Mononuclear cell (primary cell): ENCODE measurements at regions not wholly inside any gene's neighbourhood (a gene's known extent, or its start where the extent isn't known, plus 50 kb on each side); places are given as distances from the start of the nearest gene placed in this dataset.

Experiments used
- H3K27me3 ChIP-seq: 2 replicates; pipeline ENCODE4 v1.6.0; 2011; ENCODE audit warnings: low read length, control low read depth; ENCODE audit not compliant: insufficient read depth
- H3K4me1 ChIP-seq: 2 replicates; pipeline ENCODE4 v1.5.1; 2011; ENCODE audit warnings: mild to moderate bottlenecking, low read length, control low read depth; ENCODE audit not compliant: insufficient read depth
- H3K4me3 ChIP-seq: 2 replicates; pipeline ENCODE4 v1.5.1; 2011; ENCODE audit warnings: mild to moderate bottlenecking, low read length, moderate library complexity
- H3K9me3 ChIP-seq: 2 replicates; pipeline ENCODE4 v1.5.1; 2011; ENCODE audit warnings: low read depth, mild to moderate bottlenecking, control low read depth, low read length

GRCh38 chr10:107913317-107914294, 749.1 kb upstream of the SORCS1 start:
- H3K4me3 ChIP-seq, result no peak overlapping the region
- H3K4me1 ChIP-seq, result no peaks in the 10 kb centered on the region
- H3K9me3 ChIP-seq, result no peaks in the 10 kb centered on the region
- H3K27me3 ChIP-seq, result peaks cover 20% of the 10 kb centered on the region

DNA sequence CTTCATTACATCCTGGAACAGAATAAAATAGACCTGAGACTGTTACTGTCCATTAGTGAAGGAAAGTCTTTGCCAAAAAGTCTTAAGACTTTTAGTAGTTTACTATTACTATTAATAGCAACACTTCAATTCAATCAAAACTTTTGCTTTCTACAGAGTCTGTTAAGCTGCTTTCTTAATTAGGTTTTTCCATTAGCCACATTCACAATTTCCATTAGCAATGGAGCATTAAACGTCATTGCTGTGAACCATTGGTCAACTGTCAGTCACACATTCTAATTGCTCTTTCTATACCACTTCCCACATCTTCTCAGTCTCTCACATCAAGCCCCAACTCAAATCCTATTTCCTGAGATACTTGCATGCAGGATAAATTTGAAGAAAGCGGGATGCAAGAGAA, 736.6 kb upstream of the SORCS1 start:
- Histone ChIP-seq H3K4me1 (no peaks in the 10 kb centered on the region), H3K4me3 (no peak overlapping the region), H3K9me3 (no peaks in the 10 kb centered on the region), H3K27me3 (no peaks in the 10 kb centered on the region)

- no peak overlapping the region for H3K4me3 ChIP-seq
- H3K4me1 ChIP-seq, result no peaks in the 10 kb centered on the region
- no peaks in the 10 kb centered on the region for H3K9me3 ChIP-seq
- no peaks in the 10 kb centered on the region for H3K27me3 ChIP-seq
Measured at GRCh38 chr10:107900131-107900530, 735.6 kb upstream of the SORCS1 start.

GRCh38 chr10:107899502-107900062, 735.1 kb upstream of the SORCS1 start:
- H3K27me3 ChIP-seq, result no peaks in the 10 kb centered on the region
- no peaks in the 10 kb centered on the region for H3K4me1 ChIP-seq
- no peaks in the 10 kb centered on the region for H3K9me3 ChIP-seq
- H3K4me3 ChIP-seq, result no peak overlapping the region

DNA sequence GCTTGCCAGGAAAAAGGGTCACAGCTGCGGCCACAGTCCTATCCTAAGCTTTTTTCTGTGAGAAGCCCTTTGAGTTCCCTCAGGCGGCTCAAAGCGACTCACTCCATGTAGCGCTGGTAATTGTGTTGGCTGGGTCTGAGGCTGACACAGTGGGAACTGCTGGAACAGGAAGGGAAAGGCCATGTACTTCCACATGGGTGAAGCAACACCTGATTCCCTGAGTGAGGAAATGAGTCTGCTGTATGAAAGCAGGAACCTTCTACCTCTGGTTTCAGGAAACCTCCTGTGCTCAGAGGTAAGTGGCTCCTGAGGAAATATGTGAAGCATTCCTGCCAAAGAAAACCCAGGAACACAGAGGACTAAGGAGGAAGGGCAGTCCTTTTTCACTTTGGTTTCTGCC, 734.6 kb upstream of the SORCS1 start:
- Histone ChIP-seq H3K4me1 (no peaks in the 10 kb centered on the region), H3K9me3 (no peaks in the 10 kb centered on the region), H3K4me3 (no peak overlapping the region), H3K27me3 (no peaks in the 10 kb centered on the region)

- H3K9me3 ChIP-seq, result no peaks in the 10 kb centered on the region
- no peaks in the 10 kb centered on the region for H3K4me1 ChIP-seq
- no peaks in the 10 kb centered on the region for H3K27me3 ChIP-seq
- no peak overlapping the region for H3K4me3 ChIP-seq
Measured at GRCh38 chr10:107898392-107898791, 733.9 kb upstream of the SORCS1 start.

DNA sequence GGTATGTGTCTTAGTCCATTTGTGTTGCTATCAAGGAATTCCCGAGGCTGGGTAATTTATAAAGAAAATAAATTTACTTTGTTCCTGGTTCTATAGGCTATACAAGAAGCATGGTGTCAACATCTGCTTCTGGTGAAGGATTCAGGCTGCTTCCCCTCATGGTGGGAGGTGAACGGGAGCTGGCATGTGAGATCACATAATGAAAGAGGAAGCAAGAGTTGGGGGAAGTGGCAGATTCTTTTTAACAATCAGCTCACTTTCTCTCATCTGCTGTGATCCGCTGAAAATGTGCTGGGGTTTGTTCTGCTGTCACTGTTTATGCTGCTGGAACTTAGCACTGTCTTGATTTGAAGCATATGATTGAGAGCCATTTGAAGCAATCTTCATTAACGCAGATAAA, 730.0 kb upstream of the SORCS1 start:
- no peaks in the 10 kb centered on the region for H3K9me3 ChIP-seq
- no peaks in the 10 kb centered on the region for H3K27me3 ChIP-seq
- no peaks in the 10 kb centered on the region for H3K4me1 ChIP-seq
- no peak overlapping the region for H3K4me3 ChIP-seq

- no peaks in the 10 kb centered on the region for H3K4me1 ChIP-seq
- no peaks in the 10 kb centered on the region for H3K9me3 ChIP-seq
- no peaks in the 10 kb centered on the region for H3K27me3 ChIP-seq
- no peak overlapping the region for H3K4me3 ChIP-seq
Measured at GRCh38 chr10:107889105-107889504, 724.6 kb upstream of the SORCS1 start.

- H3K27me3 ChIP-seq, result no peaks in the 10 kb centered on the region
- H3K4me1 ChIP-seq, result no peaks in the 10 kb centered on the region
- H3K4me3 ChIP-seq, result no peak overlapping the region
- no peaks in the 10 kb centered on the region for H3K9me3 ChIP-seq
Measured at GRCh38 chr10:107880185-107880584, 715.7 kb upstream of the SORCS1 start.

- H3K27me3 ChIP-seq, result no peaks in the 10 kb centered on the region
- H3K9me3 ChIP-seq, result no peaks in the 10 kb centered on the region
- no peak overlapping the region for H3K4me3 ChIP-seq
- H3K4me1 ChIP-seq, result no peaks in the 10 kb centered on the region
Measured at GRCh38 chr10:107873007-107873406, 708.5 kb upstream of the SORCS1 start.

DNA sequence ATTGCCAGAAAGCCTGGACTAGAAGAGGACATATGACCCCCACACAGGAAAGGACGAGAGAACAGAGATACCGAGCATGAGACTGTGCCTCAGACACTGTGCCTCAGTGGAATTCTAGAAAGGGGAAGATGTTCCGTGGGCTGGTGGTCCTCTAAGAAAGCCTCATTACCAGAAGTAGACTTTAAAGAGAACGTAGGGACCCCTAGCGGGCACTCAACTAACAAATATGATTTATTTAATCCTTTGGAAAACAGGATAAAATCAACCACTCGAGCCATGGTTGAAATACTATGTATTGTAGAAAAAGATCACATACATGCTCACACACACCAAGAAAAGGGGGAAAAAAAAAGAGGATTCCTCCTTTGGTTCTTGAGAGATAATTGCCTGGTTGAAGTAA, 701.2 kb upstream of the SORCS1 start:
- no peaks in the 10 kb centered on the region for H3K4me1 ChIP-seq
- H3K9me3 ChIP-seq, result no peaks in the 10 kb centered on the region
- no peaks in the 10 kb centered on the region for H3K27me3 ChIP-seq
- H3K4me3 ChIP-seq, result no peak overlapping the region

GRCh38 chr10:107859065-107859464, 694.6 kb upstream of the SORCS1 start:
- H3K4me3 ChIP-seq, result no peak overlapping the region
- H3K9me3 ChIP-seq, result no peaks in the 10 kb centered on the region
- H3K27me3 ChIP-seq, result no peaks in the 10 kb centered on the region
- no peaks in the 10 kb centered on the region for H3K4me1 ChIP-seq

- Histone ChIP-seq H3K27me3 (no peaks in the 10 kb centered on the region), H3K4me3 (no peak overlapping the region)
Measured at GRCh38 chr10:107856047-107856315, 691.5 kb upstream of the SORCS1 start.

GRCh38 chr10:107855301-107856046, 691.0 kb upstream of the SORCS1 start:
- Histone ChIP-seq H3K4me3 (no peak overlapping the region), H3K9me3 (peaks cover 5% of the 10 kb centered on the region), H3K27me3 (no peaks in the 10 kb centered on the region), H3K4me1 (no peaks in the 10 kb centered on the region)

More at GRCh38 chr10:107856047-107856315, 691.5 kb upstream of the SORCS1 start:
- H3K4me1 ChIP-seq, result no peaks in the 10 kb centered on the region
- peaks cover 5% of the 10 kb centered on the region for H3K9me3 ChIP-seq

DNA sequence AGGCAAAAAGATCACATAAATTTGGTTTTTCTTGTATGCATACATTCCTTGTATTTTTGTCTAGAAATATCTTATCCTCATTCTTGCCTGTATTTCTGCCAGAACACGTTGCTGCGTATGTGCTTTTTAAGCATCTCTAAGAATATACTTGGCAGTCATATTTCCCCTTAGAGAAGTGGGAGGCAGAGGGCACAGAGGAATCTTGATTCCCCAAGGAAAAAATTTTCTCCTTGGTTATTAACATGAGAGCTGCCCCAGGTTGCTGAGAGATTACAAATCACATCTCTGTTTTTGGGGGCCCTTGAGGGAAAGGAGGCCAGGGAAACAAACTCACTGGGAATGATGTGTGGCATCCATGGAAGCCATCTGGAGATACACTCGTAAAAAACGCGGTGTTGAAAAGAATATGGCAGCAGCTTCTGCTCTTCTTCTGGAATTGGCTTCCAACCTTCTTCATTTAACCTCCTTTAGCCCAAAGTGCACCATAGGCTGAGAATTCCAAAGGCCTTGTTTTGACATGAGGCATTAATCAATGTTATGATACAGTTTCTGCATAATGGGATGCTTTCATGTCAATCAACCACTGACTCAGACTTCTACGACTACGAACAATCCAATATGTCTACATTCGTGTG, 684.3 kb upstream of the SORCS1 start:
- Histone ChIP-seq H3K9me3 (peaks cover 5% of the 10 kb centered on the region), H3K4me1 (no peaks in the 10 kb centered on the region), H3K27me3 (no peaks in the 10 kb centered on the region), H3K4me3 (no peak overlapping the region)
